ENCODE measurements at regions not wholly inside any gene's neighbourhood (a gene's known extent, or its start where the extent isn't known, plus 50 kb on each side); places are given as distances from the start of the nearest gene placed in this dataset.

DNA sequence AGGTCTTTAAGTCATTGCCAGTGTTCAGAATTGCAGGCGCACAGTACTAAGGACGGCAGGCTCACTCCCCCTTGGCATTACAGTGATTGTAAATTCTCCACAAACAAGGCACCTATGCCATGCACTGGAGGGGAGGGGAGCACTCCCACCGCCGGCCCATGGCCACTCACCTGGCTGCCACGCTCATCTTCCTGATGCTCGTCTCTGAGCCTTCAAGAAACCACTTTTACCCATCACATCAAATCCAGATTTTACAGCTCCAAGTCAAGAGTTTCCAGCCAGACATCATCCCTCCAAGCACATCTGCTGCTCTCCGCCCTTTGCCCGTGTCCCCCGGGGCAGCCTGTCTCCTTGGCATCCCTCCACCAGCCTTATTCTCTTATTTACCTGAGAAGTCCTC, 350.2 kb upstream of the SHH start:
- TF ChIP-seq, protein P1, sequence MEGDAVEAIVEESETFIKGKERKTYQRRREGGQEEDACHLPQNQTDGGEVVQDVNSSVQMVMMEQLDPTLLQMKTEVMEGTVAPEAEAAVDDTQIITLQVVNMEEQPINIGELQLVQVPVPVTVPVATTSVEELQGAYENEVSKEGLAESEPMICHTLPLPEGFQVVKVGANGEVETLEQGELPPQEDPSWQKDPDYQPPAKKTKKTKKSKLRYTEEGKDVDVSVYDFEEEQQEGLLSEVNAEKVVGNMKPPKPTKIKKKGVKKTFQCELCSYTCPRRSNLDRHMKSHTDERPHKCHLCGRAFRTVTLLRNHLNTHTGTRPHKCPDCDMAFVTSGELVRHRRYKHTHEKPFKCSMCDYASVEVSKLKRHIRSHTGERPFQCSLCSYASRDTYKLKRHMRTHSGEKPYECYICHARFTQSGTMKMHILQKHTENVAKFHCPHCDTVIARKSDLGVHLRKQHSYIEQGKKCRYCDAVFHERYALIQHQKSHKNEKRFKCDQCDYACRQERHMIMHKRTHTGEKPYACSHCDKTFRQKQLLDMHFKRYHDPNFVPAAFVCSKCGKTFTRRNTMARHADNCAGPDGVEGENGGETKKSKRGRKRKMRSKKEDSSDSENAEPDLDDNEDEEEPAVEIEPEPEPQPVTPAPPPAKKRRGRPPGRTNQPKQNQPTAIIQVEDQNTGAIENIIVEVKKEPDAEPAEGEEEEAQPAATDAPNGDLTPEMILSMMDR (conservative IDR thresholded peaks at IDR 0.05 in 1 of 2, IDR thresholded peaks at IDR 0.05 in 1 of 2; ENCODE audit: extremely low read depth in 1 of 2, insufficient read depth in 1 of 2, low read depth in 1 of 2, low read length in 2 of 2), result no peak
- no peak for TF ChIP-seq EZH2 (IDR thresholded peaks at IDR 0.05; ENCODE audit: borderline replicate concordance, low read length)

All from mammary epithelial cell (primary cell).